Ectodermal cell (in vitro differentiated cells): ENCODE measurements at regions not wholly inside any gene's neighbourhood (a gene's known extent, or its start where the extent isn't known, plus 50 kb on each side); places are given as distances from the start of the nearest gene placed in this dataset.
"Not testable (repeated sequence)": the region's sequence is repeated elsewhere in the genome, so short reads cannot be mapped to it uniquely, and the experiment has no call there.

Experiments used
- H3K27ac ChIP-seq: 2 replicates; pipeline ENCODE4 v1.7.0; 2013; ENCODE audit warnings: mild to moderate bottlenecking, low read depth, low read length; ENCODE audit not compliant: insufficient read depth, poor library complexity, severe bottlenecking
- H3K27me3 ChIP-seq: 2 replicates; pipeline ENCODE4 v1.7.0; 2013; ENCODE audit warnings: mild to moderate bottlenecking, low read length; ENCODE audit not compliant: insufficient read depth, control insufficient read depth, poor library complexity, severe bottlenecking
- H3K36me3 ChIP-seq: one replicate; pipeline ENCODE4 v1.7.0; 2013; ENCODE audit warnings: low read length; ENCODE audit not compliant: control insufficient read depth, insufficient read depth
- H3K4me1 ChIP-seq: one replicate; pipeline ENCODE4 v1.7.0; 2013; ENCODE audit warnings: low read length; ENCODE audit not compliant: control insufficient read depth, insufficient read depth
- H3K4me3 ChIP-seq: 2 replicates; pipeline ENCODE4 v1.7.0; 2013; ENCODE audit warnings: low read depth, low read length, control low read depth; ENCODE audit not compliant: insufficient read depth
- H3K9me3 ChIP-seq: 2 replicates; pipeline ENCODE4 v1.7.0; 2013; ENCODE audit warnings: mild to moderate bottlenecking, low read length, moderate library complexity; ENCODE audit not compliant: control insufficient read depth
- WGBS, 2 experiments: methylation state at CpG; one replicate each; pipeline ENCODE4 v1.1.7; 2013; ENCODE audit warnings: missing lambda C conversion rate in 2 of 2; 5-methylcytosine and 5-hydroxymethylcytosine counted together

DNA sequence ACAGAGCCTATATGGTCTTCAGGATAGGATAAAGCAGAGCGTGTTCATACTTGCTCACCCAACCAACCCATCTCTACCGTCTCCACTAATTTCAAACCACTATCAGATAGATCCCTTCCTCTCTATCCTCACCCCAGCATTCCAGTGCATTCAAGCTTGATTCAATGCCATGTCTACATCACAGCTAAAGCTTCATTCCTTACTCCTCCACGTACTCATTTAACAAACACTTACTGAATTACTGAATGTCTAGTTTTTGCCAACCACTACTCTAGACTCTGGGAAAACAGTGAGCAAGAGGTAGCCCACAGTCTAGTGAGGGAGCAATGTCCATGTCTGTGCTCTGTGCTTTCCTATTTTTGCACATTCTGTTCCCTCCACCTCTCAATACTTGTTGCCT, 163.5 kb upstream of the MSX2 start:
- H3K4me1 ChIP-seq = peaks cover 4% of the 10 kb centered on the region
- no peaks in the 10 kb centered on the region for H3K27me3 ChIP-seq
- 93 to 95% methylated on average over 3 of the region's 3 CpGs for WGBS, 2 experiments
- H3K4me3 ChIP-seq = no peak overlapping the region
- no peak overlapping the region for H3K27ac ChIP-seq
- H3K36me3 ChIP-seq = no peaks in the 10 kb centered on the region
- no peaks in the 10 kb centered on the region for H3K9me3 ChIP-seq

DNA sequence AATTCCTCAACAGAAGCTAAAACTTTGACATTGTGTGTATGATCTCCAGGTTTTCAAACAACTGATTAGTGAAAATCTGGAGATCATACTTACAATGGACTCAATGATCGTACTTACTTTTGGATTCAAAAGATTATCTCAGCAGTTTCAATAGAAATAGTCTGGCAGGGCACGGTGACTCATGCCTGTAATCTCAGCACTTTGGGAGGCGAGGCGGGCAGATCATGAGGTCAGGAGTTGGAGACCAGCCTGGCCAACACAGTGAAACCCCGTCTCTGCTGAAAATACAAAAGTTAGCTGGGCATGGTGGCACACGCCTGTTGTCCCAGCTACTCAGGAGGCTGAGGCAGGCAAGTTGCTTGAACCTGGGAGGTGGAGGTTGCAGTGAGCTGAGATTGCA, 161.3 kb upstream of the MSX2 start:
- not testable (repeated sequence) for H3K9me3 ChIP-seq, H3K4me1 ChIP-seq, H3K27me3 ChIP-seq, H3K4me3 ChIP-seq, H3K36me3 ChIP-seq, H3K27ac ChIP-seq
- 83 to 87% methylated on average over 6 of the region's 6 CpGs for WGBS, 2 experiments

DNA sequence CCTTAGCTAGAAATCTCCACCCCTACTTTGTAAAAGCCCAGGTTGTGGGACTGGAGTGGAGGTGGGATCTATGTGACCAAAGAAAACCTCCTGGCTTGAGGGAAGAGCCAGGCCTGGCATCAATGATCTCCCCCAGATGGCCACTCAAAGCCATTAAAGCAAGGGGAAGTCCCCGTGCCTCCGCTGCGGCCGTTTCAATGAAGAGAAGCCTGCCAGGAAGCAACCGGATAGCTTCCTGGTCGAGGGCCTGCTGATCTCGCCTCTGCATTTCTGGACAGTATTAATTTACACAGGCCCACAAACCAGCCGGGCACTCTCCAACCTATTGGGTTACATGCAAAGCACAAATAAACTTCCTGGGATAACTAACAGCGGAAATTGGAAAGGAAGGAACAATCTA, 160.5 kb upstream of the MSX2 start:
- H3K36me3 ChIP-seq = no peaks in the 10 kb centered on the region
- H3K9me3 ChIP-seq = no peaks in the 10 kb centered on the region
- peaks cover 4% of the 10 kb centered on the region for H3K4me1 ChIP-seq
- H3K4me3 ChIP-seq = no peak overlapping the region
- 81 to 88% methylated on average over 8 to 9 of the region's 9 CpGs for WGBS, 2 experiments
- H3K27me3 ChIP-seq = no peaks in the 10 kb centered on the region
- H3K27ac ChIP-seq = no peak overlapping the region

DNA sequence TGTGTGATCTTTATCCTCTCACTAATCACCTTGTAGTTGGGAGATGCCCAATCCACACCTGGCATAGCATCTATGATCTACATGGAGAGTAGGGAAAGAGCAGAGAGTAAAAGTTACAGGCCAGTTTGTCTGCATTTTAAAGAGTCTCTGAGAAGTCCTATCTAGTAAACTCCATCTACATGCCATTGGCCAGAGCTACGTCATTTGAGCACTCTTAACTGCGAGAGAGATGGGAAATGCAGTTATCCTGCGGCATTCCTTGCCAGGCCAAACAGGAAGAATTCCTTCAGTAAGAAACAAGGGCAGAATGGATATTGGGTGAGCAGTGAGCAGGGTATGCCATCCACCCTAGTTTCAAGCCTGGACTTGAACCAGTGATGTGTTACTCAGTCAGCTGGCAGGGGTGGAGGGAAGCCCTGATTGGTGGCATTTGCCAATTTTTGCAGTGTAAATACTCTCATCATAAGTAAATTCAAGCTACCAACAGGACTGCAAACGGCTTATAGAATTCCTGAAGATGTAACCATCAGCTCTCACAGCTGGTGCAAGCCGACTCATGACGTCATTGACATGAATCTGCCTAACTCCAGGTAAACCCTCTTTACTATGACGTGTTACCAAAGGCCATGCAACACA, 156.8 kb upstream of the MSX2 start:
- no peak overlapping the region for H3K4me3 ChIP-seq
- no peaks in the 10 kb centered on the region for H3K9me3 ChIP-seq
- H3K36me3 ChIP-seq = no peaks in the 10 kb centered on the region
- no peak overlapping the region for H3K27ac ChIP-seq
- H3K4me1 ChIP-seq = peaks cover 4% of the 10 kb centered on the region
- 96 to 97% methylated on average over 7 of the region's 7 CpGs for whole genome bisulfite sequencing, 2 experiments
- H3K27me3 ChIP-seq = no peaks in the 10 kb centered on the region

DNA sequence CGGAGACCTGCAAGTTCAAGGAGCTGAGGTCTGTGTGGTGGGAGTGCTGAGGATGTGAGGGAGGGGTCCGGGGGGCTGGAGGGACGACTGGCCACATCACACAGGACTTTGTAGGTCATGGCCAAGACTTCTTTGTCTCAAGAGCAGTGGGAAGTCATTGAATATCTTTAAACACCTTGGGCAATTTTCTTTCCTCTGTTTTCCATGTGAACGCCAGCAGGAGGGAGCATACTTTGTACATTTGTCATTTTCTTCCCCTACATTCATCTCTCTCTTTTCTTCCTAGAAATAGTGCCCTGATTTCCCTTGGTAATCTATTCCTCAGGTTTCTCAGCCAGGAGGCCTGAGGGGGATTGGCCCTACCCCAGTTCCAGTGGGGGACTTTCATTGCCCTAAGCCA, 153.7 kb upstream of the MSX2 start:
- Histone ChIP-seq H3K36me3 (no peaks in the 10 kb centered on the region), H3K27me3 (no peaks in the 10 kb centered on the region), H3K4me3 (no peak overlapping the region), H3K9me3 (no peaks in the 10 kb centered on the region), H3K4me1 (no peaks in the 10 kb centered on the region), H3K27ac (no peak overlapping the region)
- WGBS, 2 experiments = 76 to 83% methylated on average over 4 of the region's 4 CpGs

DNA sequence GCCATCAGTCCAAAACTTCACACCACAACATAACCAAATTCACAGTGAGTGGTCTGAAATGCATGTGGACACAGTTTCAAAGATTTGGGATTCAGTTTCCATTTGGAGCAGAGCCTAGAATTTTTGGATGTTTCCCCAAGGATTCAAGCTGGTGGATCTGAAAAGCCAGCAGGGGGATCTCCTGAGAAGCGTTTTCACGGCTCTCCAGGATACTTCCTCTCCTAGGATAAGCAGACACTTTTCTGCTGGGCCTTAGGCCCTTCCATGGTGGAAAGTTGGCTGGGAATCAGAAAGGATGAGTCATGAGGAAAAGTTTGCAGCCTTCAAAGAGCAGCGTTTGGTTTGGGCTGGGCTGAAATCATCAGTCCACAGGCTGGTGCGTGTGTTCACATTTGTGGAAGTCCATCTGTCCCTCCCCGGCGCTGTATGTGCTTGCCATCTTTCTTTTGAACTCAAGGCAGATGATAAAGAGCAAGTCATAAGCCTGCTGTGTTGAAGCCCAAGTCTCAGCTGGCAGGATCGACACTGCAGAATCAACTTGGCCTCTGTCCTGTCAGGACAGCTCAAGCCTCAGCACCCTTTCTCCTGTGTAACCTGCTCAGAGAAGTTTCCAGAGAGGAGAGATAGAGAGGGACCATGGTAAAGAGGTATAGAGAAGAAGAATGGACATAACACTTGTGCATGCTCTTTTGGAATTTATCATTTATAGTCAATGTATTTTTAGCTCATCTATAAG, 152.6 kb upstream of the MSX2 start:
- WGBS, 2 experiments = 72 to 74% methylated on average over 7 of the region's 7 CpGs

DNA sequence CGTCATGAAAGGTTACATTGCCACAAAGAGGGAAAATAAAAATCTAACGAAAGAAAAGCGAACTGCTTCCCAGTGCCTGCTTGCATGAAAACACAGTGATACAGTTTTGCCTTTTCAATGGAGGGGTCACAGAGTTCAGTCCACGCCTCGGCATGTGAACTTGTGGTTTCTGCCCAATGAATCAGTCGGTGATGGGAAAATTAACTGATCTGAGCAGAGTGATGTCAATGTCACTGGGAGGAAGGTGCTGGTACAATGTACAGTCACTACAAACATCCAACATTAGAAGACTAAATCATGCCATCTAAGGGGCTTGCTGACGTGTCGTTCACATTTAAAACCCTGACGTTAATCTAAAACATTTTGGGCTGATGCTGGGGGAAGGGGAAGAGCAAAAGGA, 151.8 kb upstream of the MSX2 start:
- no peak overlapping the region for H3K4me3 ChIP-seq
- no peaks in the 10 kb centered on the region for H3K36me3 ChIP-seq
- no peaks in the 10 kb centered on the region for H3K4me1 ChIP-seq
- H3K27ac ChIP-seq = no peak overlapping the region
- H3K27me3 ChIP-seq = no peaks in the 10 kb centered on the region
- no peaks in the 10 kb centered on the region for H3K9me3 ChIP-seq
- WGBS, 2 experiments = 94 to 96% methylated on average over 9 of the region's 9 CpGs

More for the DNA sequence above, 152.6 kb upstream of the MSX2 start:
- Histone ChIP-seq H3K4me3 (no peak overlapping the region), H3K36me3 (no peaks in the 10 kb centered on the region), H3K9me3 (no peaks in the 10 kb centered on the region), H3K27me3 (no peaks in the 10 kb centered on the region), H3K4me1 (no peaks in the 10 kb centered on the region), H3K27ac (no peak overlapping the region)

DNA sequence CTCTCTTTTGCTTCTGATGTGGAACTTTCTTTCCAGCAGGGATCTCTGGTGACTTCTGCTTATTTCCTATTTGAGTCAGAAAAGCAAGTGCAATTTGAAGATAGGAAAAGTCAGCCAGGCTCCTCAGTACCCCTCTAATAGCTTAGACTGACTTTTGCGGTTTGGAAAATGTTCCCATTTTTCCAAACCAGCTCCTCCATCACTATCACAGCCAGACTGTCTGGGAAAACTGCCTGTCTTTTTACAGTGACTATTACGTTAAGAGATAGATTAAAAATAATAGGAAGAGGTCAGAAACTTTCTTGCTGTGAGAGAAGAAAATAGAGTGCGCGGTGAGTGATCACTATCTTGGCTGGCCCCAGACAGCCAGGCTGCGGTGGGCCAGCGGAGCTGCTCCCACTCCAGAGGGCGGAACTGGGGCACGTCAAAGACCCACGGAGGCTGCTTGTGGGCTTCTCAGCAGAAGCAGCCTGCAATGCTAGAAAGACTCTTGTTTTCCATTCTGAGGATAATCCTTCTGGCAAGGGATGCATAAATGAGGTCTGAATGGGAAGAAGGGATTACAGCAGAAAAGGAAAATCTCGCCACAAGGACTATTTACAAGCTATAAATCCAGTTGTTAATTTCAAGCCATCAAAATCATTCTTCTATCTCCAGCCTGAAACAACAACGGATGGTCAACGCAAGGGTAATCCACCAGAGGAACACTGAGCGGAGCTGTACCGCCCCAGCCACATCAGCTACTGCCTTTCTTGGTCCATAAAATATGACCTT, 151.0 kb upstream of the MSX2 start:
- H3K4me3 ChIP-seq = no peak overlapping the region
- no peaks in the 10 kb centered on the region for H3K27me3 ChIP-seq
- H3K9me3 ChIP-seq = no peaks in the 10 kb centered on the region
- WGBS, 2 experiments = 79 to 83% methylated on average over 14 of the region's 14 CpGs
- no peaks in the 10 kb centered on the region for H3K4me1 ChIP-seq
- no peak overlapping the region for H3K27ac ChIP-seq
- H3K36me3 ChIP-seq = no peaks in the 10 kb centered on the region

DNA sequence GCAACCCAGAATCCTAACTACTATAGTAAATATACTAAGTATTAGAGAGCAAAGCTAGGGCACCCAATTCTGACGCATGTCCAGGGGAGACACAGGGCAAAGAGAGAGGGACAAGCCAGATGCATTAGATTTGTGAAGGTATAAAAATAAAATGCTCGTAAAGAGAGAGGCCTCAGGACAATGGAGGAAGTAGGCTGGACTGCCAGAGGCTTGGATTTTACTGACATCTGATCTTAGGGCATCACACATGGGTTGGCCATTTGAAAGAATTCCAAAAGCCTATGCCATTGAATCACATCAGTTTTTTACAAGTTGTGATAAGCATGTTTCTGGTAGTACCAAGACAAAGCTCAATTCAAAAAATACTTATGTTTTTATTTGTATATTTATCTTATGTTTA, 149.3 kb upstream of the MSX2 start:
- Histone ChIP-seq H3K27ac (no peak overlapping the region), H3K4me3 (no peak overlapping the region), H3K9me3 (no peaks in the 10 kb centered on the region), H3K36me3 (no peaks in the 10 kb centered on the region), H3K27me3 (no peaks in the 10 kb centered on the region), H3K4me1 (no peaks in the 10 kb centered on the region)
- 91% methylated on average over 2 of the region's 2 CpGs for WGBS, 2 experiments

DNA sequence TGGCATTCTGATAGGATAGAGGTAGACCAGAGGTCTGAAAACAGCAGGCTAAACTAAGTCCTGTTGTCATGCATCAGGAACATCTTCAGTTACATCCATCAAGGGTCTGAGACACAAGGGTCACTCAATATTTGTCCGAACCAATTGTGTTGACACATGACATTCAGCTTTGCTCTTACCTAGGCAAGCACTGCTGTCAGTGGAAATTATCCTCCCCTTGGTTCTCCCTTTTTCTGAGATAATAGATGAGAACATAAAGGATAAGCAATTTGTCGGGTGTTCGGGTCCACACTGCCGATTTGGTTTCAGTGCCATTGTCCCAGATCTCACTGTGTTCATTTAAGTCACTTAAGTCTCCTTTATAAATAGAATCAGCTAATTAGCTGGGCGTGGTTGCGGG, 148.3 kb upstream of the MSX2 start:
- Histone ChIP-seq H3K9me3 (no peaks in the 10 kb centered on the region), H3K36me3 (no peaks in the 10 kb centered on the region), H3K27me3 (no peaks in the 10 kb centered on the region), H3K4me3 (no peak overlapping the region), H3K27ac (no peak overlapping the region), H3K4me1 (no peaks in the 10 kb centered on the region)
- WGBS, 2 experiments = 91 to 95% methylated on average over 6 of the region's 6 CpGs
